ENCODE measurements at regions not wholly inside any gene's neighbourhood (a gene's known extent, or its start where the extent isn't known, plus 50 kb on each side); places are given as distances from the start of the nearest gene placed in this dataset.
"Not testable (repeated sequence)": the region's sequence is repeated elsewhere in the genome, so short reads cannot be mapped to it uniquely, and the experiment has no call there.

GRCh38 chr5:158049459-158049858, 190.5 kb upstream of the CLINT1 start:
- no peak for ATAC-seq
- H3K27ac ChIP-seq: peak overlapping the region in 1 of 4 donors; percentile 14
- TF ChIP-seq CTCF (IDR thresholded peaks at IDR 0.05) (no peak), POLR2A (IDR thresholded peaks at IDR 0.05) (no peak)
- intact Hi-C loops (cut with DNase I): no loop called here
- no peaks in the 10 kb centered on the region for H3K36me3 ChIP-seq (replicated peaks in 1 of 2; ENCODE audit: insufficient read depth in 1 of 2, low read depth in 2 of 2)
- no peak for DNase-seq
- peaks cover 16% of the 10 kb centered on the region for H3K4me1 ChIP-seq
- no peaks in the 10 kb centered on the region for H3K9me3 ChIP-seq
- WGBS, 2 donors: 17 to 22% methylated on average over 1 of the region's 1 CpG
- H3K4me3 ChIP-seq: no peak overlapping the region
- H3K27me3 ChIP-seq: no peaks in the 10 kb centered on the region

DNA sequence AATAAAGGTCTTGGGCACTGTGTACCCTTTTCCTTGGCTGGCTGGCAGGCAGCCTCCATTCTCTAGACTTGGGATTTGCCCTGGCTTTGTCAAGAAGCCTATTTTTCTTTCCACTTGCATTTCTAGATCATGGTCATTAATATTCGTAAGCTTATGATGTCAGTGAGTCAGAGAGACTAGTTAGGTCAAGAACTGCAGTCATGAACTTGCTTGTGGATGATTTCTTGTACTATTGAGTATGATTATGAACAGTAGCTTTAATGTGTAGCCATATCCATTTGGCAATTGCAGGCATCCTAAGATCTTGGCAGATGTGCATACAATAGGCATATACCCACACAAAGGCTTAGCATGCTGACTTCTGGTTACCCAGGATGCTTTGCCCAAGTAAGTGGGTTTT, 186.8 kb upstream of the CLINT1 start:
- no peaks in the 10 kb centered on the region for H3K36me3 ChIP-seq (replicated peaks in 1 of 2; ENCODE audit: insufficient read depth in 1 of 2, low read depth in 2 of 2)
- no peak overlapping the region for H3K27ac ChIP-seq
- 73 to 74% methylated on average over 1 of the region's 1 CpG for WGBS, 2 donors
- ATAC-seq (no peak), DNase-seq (no peak)
- H3K4me3 ChIP-seq: no peak overlapping the region
- intact Hi-C loops (cut with DNase I): no loop called here
- H3K4me1 ChIP-seq: peaks cover 7% of the 10 kb centered on the region
- TF ChIP-seq POLR2A (IDR thresholded peaks at IDR 0.05) (no peak), CTCF (IDR thresholded peaks at IDR 0.05) (no peak)
- H3K27me3 ChIP-seq: no peaks in the 10 kb centered on the region
- no peaks in the 10 kb centered on the region for H3K9me3 ChIP-seq

- Histone ChIP-seq H3K9me3 (peaks cover 0 to 5% (median 0%) of the 10 kb centered on the region in 3 donors), H3K36me3 (replicated peaks in 1 of 2; ENCODE audit: insufficient read depth in 1 of 2, low read depth in 2 of 2) (no peaks in the 10 kb centered on the region), H3K27me3 (no peaks in the 10 kb centered on the region), H3K27ac (no peak overlapping the region), H3K4me1 (no peaks in the 10 kb centered on the region), H3K4me3 (no peak overlapping the region)
- no peak for DNase-seq
- intact Hi-C loops (cut with DNase I): no loop called here
- no peak for ATAC-seq
- WGBS, 2 donors: 50 to 53% methylated on average over 2 of the region's 2 CpGs
- TF ChIP-seq CTCF (IDR thresholded peaks at IDR 0.05): no peak
- TF ChIP-seq POLR2A (IDR thresholded peaks at IDR 0.05): no peak
Measured at GRCh38 chr5:158039911-158040347, 181.0 kb upstream of the CLINT1 start.

- TF ChIP-seq POLR2A (IDR thresholded peaks at IDR 0.05): no peak
- TF ChIP-seq CTCF (IDR thresholded peaks at IDR 0.05): no peak
- WGBS, 2 donors: 25 to 50% methylated on average over 1 of the region's 1 CpG
- DNase-seq: no peak
- Histone ChIP-seq H3K27ac (no peak overlapping the region), H3K4me1 (no peaks in the 10 kb centered on the region), H3K4me3 (no peak overlapping the region), H3K36me3 (replicated peaks in 1 of 2; ENCODE audit: insufficient read depth in 1 of 2, low read depth in 2 of 2) (no peaks in the 10 kb centered on the region), H3K9me3 (peaks cover 0 to 10% (median 0%) of the 10 kb centered on the region in 3 donors), H3K27me3 (no peaks in the 10 kb centered on the region)
- ATAC-seq: no peak
- intact Hi-C loops (cut with DNase I): no loop called here
Measured at GRCh38 chr5:158039441-158039840, 180.5 kb upstream of the CLINT1 start.

DNA sequence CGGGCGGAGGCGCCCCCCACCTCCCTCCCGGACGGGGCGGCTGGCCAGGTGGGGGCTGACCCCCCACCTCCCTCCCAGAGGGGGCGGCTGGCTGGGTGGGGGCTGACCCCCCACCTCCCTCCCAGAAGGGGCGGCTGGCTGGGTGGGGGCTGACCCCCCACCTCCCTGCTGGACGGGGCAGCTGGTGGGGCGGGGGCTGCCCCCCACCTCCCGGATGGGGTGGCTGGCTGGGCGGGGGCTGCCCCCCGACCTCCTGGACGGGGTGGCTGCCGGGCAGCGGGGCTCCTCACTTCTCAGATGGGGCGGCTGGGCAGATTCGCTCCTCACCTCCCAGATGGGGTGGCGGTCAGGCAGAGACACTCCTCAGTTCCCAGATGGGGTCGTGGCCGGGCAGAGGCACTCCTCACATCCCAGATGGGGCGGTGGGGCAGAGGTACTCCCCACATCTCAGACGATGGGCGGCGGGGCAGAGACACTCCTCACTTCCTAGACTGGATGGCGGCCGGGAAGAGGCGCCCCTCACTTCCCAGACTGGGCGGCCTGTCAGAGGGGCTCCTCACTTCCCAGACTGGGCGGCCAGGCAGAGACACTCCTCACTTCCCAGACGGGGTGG, 178.1 kb upstream of the CLINT1 start:
- H3K4me1 ChIP-seq; H3K36me3 ChIP-seq (replicated peaks in 1 of 2; ENCODE audit: insufficient read depth in 1 of 2, low read depth in 2 of 2); ATAC-seq; H3K27ac ChIP-seq; DNase-seq; H3K27me3 ChIP-seq; H3K4me3 ChIP-seq; intact Hi-C loops (cut with DNase I): not testable (repeated sequence)
- 90 to 92% methylated on average over 7 to 12 of the region's 31 CpGs for WGBS, 2 donors
- H3K9me3 ChIP-seq: peaks cover 0 to 11% (median 0%) of the 10 kb centered on the region in 3 donors

GRCh38 chr5:158034586-158034985, 175.6 kb upstream of the CLINT1 start:
- 80 to 81% methylated on average over 6 of the region's 6 CpGs for WGBS, 2 donors
- intact Hi-C loops (cut with DNase I); ATAC-seq: not testable (repeated sequence)

More at GRCh38 chr5:158034586-158034985, 175.6 kb upstream of the CLINT1 start:
- H3K27me3 ChIP-seq; H3K4me3 ChIP-seq; H3K4me1 ChIP-seq; H3K27ac ChIP-seq; DNase-seq; H3K36me3 ChIP-seq (replicated peaks in 1 of 2; ENCODE audit: insufficient read depth in 1 of 2, low read depth in 2 of 2): not testable (repeated sequence)
- peaks cover 0 to 11% (median 0%) of the 10 kb centered on the region in 3 donors for H3K9me3 ChIP-seq
